Hematopoietic multipotent progenitor cell (in vitro differentiated cells): ENCODE measurements at regions not wholly inside any gene's neighbourhood (a gene's known extent, or its start where the extent isn't known, plus 50 kb on each side); places are given as distances from the start of the nearest gene placed in this dataset.
"Not testable (repeated sequence)": the region's sequence is repeated elsewhere in the genome, so short reads cannot be mapped to it uniquely, and the experiment has no call there.

Experiments used
- DNase-seq, 3 donors: peaks; one replicate each; pipeline ENCODE4 v3.0.0-alpha.2; 2011 to 2015; ENCODE audit warnings: low read depth in 2 of 3, low spot score in 2 of 3

DNA sequence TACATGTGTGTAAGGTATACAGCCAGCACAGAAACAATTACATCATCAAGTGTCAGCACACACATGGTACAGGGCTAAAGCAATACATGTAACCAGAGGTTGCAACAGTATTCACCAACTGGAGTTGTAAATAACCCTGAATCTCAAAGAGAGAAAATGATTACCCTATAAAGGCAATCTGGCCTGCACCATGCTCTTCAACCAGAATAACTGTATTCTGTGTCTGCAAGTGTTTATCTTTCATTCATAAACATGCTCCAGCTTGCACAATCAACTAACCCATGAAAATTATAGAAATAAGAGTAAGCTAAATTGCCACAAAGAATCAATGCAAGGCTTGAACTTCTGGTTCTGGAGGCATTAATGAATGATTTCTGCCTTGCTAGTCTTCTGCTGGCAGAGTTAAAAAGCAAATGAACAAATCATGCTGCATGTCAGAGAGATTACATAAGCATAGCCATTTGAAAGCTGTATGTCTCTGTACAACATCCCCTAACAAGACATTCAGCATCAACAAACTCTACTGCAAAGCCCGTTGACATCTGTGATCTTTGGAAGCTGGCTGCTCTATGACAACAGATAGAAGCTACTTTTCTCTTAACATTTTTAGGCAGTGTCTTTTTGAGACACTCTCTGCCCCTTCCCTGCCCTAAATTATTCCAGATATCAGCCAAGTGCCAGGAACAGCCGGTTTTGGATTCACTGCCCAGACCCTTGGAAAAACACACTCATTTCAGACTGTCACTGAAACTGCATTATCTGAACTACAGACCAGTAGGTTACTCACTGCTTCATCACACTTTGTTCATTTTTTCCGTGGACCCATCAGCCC, 871.0 kb downstream of the OTOL1 start:
- DNase-seq = no peak

DNA sequence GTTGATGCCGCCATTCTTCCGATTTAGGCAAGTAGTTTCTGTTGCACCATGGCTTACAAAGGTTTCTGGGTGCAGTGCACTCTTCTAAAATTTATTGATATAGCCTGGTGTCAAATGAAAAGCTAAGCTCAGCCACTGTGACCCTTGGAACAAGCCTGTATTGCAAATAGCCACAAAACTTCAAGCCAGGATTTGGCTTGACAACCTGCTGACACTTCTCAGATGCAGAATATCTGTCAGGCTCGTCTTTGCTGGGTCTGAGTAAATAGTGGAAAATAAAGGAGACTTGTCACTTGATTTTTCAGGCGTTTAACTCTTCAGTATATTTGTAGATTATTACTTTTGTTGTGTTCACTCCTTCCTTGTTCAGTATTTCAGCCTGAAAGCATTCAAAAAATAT, 871.8 kb downstream of the OTOL1 start:
- DNase-seq = no peak

DNA sequence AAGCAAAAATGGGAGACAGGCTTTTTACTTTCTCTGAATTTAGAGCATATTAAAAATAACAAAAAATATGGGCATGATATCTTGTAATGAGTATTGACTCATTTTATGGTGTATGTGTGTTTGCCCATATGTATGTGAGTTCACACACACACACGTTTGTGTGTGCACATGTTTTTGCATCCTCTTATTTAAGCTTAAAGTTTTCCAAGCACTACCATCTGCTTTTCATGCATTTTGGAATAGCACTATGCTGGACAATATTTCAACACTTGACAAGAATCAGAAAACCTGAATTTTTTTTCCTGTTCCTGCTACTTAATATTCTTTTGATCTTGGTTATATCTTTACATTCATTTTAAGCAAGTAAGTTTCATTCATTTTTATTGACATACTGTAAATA, 872.7 kb downstream of the OTOL1 start:
- DNase-seq = no peak

DNA sequence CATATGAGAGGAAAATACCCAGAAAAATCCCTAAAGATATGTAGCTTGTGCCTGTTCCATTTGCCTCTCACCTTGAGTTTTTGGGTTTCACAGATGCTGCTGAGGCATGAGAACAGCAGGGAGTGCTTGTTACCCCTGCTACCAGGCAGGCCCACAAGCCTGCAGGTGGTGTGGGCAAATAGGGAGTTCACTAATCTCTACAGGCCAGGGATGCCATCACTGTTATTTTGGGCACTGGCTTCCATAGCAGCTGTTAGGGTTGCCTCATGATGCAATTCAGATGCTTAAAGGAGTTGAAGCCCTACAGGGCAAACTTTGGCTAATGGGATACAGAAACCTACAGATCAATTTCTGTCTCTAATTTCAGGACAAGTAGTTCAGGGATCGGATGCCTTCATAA, 873.5 kb downstream of the OTOL1 start:
- no peak for DNase-seq

DNA sequence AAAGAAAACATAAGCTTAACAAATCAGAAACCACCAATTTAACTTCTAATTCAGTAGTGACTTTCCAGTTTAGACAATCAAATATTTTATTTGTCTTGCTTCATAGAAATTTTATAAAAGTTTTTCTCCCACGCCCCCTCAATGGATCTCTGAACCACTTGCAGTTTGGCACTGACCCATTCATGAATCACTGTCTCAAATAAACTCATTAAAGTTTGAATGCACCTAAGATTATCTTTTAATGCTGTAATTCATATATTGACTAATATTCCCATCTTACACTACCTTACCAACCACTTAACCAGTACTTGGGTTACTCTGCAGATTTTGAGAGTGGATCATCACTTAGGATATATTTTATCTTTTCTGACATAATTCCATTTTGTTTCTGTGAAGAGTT, 880.2 kb downstream of the OTOL1 start:
- no peak for DNase-seq

DNA sequence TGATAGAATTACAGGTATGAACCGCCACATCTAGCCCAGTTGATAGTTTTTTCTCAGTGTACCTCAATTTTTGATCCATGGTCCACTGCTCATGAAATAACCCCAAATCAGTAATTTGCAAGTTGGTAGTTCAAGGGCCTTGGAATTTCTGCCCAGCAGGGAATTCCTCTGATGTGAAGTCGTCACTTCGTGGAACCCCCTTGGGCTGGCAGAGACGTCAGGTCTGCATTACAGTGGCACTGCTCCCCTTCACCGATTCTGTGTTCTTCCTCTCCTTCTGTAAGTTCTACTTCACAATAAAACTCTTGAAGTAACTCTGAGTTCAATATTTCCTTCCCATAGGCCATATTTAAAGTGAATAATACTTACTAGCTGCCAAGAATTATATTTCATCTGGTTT, 881.0 kb downstream of the OTOL1 start:
- no peak for DNase-seq

DNA sequence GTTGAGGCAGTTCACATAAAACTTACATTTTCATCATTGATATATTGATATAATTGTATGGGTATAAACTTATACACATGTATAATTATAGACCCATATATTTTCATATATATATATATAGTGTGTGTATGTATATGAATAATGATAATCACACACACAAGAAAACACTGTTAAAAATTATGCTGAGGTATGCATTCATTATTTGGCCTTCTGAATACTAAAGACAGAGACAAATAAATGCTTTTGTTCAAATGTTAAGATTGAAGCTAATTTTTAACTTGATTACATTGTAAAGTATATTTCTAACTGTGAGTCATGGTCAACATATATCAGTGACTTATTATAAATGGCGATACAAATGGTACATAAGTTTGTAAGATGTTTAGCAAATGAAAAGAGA, 888.8 kb downstream of the OTOL1 start:
- no peak for DNase-seq

DNA sequence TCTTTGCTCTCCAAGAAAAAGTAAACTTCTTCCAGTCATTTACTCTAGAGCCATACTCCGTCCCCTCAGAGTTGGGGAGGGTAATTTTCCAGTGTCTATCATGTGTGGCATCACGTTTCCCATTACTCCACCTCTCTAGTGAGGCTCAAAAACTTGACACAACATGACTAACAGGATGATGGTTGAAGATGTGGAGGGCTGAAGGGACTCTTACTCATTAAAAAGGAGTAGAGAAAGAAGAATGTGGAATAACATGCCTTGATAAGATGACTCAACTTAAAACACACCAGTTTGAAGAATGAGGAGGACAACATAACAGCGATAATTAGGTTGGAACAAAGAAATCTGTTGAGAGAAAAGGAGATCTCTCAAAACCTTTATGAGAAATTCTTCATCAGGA, 894.3 kb downstream of the OTOL1 start:
- no peak for DNase-seq

DNA sequence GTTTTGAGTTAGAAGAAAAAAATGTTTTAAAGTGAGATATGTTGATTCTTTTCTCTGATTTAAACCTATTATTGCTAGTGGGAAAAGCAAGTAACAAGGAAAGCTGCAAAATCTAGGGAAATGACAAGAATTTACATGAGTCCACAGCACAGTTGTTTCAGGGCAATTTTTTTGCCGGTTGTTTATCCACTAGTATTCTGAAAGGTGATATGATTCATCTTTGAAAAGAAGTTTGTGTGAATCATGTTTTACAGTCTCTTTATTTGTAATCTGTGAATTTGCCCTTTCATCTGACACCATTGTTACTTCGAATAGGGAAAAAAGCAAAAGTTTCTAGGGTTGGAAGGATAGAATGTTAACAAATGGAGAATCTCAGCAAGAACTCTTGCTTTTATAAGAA, 894.7 kb downstream of the OTOL1 start:
- no peak for DNase-seq

DNA sequence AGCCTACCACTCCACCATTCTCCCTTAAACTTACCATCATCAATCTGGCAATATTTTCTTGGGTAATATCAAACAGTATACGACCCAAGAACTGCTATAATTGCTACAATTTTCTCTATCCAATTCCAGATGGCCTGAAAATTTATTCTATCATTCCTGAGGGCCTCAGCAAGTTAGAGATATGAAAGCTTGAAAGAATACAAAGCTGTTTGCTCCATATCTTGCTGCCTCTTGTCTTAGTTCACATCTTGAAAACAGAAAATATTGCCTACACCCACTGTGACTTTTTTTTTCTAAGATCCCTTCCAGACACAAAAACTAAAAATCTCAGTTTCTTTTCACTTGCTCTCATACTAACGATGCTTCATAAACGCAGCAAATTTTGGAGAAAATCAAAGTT, 898.9 kb downstream of the OTOL1 start:
- DNase-seq = no peak

DNA sequence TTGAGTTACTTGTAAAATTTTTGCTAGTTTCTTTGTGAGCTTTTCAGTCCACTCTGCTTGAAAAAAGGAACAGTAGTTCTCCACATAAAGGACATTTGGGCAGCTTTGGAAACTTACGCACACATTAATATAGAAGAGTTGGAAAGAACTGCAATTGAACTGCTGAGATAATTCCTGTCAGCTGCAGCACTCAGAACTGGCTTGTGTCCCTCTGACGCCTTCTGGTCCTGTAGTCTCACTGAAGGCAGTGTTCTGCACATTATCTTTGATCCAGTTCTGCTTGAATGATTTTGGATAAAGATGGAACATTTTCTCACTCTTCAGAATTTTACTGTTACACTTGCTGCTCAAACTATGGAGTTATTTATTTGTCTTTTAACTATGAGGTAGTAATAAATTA, 901.9 kb downstream of the OTOL1 start:
- DNase-seq = no peak

DNA sequence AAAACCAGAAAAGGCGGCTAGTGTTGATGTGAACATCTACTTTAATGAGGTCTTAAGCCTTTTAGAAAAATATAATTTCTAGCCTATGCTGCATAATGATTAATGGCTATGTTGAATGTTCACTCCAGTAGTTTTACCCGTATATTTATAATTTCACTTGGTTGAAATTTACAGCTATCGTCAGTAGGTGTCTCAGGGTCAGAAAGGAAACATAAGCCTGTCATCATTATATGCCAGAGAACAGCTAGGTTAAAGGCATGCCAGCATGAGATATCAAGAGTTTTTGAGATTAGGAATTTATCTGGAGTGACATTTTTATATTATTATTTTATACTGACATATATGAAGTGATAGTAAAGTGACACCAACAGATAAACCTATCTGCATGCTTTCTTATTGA, 904.1 kb downstream of the OTOL1 start:
- DNase-seq = no peak

DNA sequence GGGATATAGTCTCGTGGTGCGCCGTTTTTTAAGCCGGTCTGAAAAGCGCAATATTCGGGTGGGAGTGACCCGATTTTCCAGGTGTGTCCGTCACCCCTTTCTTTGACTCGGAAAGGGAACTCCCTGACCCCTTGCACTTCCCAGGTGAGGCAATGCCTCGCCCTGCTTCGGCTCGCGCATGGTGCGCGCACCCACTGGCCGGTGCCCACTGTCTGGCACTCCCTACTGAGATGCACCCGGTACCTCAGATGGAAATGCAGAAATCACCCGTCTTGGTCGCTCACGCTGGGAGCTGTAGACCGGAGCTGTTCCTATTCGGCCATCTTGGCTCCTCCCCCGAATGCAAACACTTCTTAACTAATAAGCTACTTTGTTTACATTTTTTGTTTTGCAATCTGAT, 914.9 kb downstream of the OTOL1 start:
- DNase-seq = not testable (repeated sequence)

DNA sequence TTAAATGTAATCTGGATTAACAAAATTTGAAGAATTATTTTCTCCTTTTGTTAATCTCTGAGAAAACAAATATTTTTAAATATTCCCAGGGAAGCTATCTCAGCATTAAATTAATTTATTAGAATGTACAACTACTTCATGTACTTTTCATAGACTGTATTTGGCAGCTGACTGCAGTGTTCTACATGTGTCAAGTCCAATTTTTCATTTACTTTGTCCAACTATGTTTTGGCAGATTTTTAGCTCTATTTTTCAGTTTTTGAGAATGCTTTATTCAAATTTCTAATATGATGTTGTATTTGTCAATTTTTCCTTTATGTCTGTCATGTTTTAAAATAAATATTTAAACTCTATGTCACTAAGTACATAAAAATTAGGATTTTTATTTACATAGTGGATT, 925.1 kb downstream of the OTOL1 start:
- DNase-seq = no peak

DNA sequence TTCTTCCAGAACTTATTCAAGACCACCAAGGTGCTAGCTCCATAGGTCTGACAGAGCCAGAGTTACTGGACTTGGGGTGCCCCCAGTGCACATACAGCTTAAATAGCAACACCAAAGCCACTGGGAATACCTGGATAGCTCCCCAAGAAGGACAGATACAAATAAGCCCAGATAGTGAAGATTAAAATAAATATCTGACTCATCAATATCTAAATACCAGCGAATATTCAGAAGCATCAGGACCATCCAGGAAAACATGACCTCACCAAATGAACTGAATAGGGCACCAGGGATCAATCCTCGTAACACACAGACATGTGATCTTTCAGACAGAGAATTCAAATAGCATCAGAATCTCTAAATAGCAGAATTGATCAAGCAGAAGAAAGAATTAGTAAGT, 931.6 kb downstream of the OTOL1 start:
- DNase-seq = no peak

DNA sequence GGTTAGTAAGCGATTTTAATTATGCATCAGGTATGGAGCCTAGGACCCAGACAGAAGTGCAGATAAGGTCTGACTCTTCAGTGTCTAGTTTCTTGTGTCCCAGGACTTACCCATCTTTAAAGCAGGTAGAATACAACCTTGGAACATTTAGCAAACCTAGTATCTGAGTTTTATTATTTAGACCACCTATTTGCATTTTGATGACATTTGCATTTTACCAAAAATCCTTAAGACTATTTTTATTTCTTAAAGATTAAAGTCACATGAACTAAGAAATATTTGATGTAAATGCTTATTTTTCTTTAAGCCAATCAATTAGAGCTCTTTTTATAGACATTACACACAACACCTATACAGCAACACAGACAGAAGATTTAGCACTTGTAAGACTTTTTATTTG, 939.1 kb downstream of the OTOL1 start:
- no peak for DNase-seq

DNA sequence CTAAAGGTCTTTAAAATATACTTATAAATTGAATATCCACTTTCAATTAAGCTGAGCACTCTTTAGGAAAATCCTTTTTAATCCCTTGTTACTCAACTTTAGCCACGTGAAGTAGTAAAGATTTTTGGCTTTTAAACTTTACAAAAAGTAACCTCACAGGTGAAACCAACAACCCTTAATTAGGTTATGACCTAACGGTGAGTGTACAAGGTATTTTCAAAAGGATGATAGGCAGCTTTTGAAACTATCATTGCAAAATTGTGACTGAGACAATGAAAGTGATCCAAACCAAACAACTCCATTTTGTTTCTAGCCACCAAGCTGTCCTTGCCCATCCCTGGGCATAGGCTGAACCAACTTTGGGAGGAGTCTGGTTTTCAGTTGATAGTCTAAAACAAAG, 940.2 kb downstream of the OTOL1 start:
- no peak for DNase-seq

DNA sequence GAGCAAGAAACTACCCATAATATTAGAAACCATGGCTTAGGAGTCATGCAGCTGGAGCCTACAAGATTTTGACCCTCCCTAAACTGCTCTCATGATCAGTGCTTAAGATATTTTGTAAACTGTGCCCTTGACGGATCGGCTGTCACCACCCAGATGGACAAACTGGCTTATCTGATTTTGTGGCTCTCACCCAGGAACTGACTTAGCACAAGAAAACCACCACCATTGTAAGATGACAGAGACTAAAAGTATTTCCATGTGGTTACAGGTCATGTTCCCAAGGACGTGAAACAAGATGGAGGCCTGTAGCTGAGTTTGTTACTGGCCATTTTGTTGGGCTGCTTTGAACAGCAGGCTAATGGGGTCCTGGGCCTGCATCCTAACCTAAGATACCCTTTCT, 940.9 kb downstream of the OTOL1 start:
- no peak for DNase-seq

DNA sequence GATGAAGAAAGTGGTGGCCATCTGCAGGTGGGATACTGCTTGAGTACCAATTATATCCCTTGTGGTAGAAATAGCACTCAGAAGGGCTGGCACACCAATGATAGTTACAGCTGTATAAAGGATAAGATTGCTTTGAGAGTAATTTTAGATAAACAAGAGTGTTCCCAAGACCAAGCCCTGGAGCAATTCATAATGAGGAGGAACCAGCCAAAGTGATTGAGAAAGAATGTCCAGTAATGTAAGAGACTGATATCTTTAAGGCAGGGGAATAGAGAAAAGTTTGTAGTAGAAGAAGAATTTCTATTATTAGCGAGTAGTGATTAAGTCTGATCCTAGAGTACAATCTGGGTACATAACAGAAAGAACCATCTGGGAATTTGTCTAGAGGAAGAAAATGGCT, 945.1 kb downstream of the OTOL1 start:
- DNase-seq = no peak

DNA sequence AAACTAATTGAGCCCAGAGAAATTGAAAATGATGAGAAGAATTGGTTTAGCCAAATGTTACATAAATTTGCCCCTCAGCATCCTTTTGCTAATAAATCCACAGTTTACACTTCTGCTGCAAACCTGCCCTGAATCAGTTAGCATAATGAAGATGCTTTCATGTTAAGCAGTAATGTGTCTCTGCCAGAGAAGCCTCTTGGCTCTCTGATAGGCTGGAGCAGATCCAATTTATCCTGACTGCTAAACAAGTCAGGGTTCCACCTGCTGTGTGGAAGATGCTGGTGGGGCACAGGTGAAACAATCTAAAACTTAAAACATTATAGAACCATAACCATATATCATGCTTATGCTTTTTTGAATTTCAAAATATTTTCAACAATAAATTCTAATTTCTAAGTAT, 946.8 kb downstream of the OTOL1 start:
- no peak for DNase-seq

DNA sequence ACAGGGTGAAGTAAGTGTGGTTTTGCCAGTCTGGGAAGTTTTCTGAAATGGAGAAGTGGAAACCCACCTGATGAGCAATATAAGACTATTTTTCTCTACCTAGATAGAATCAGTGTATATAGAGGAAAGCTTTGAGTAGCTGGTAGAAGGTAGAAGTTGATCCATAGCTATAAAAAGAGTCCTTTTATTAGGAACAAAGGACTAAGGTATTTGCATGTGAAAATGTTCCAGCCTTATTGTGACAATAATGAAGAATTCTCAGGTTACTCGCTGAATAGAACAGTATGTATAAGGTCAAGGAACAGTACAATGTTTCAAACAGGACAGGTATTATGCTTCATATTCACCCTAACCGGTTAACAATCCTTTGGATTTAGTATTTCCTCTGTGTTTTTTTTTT, 972.2 kb downstream of the OTOL1 start:
- no peak for DNase-seq

DNA sequence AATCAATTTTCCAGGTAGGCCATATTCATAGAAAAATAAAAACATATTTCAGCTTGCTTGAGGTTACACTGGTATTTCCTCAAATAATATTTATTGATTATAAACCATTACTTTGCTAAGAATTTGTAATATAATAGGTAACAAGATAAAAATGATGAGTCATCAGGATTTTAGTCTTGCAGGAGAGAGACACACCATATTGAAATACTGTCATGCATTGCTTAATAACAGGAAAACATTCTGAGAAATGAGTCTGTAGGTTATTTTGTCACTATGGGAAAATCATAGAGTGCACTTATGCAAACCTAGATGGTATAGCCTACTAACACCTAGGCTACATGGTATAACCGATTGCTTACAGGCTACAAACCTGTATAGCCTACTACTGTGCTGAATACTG, 990.5 kb downstream of the OTOL1 start:
- no peak for DNase-seq

DNA sequence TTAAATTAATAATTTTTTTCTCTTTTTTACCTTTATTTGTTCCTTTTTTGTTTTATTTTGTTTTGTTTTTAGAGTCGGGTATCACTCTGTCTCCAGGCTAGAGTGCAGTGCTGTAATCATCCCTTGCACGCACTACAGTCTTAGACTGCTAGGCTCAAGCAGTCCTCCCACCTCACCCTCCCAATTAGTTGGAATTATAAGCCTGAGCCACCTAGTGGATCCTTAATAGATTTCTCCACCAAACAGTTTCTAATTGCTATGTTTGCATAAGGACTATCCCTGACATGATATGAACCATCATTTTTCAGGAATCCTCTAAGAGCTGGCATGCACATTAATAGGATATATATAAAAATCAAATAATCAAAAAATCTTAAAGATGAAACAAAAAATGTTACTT, 993.2 kb downstream of the OTOL1 start:
- DNase-seq = peak in 1 of 3 donors; percentile 27
